ENCODE measurements at regions not wholly inside any gene's neighbourhood (a gene's known extent, or its start where the extent isn't known, plus 50 kb on each side); places are given as distances from the start of the nearest gene placed in this dataset.

- TF ChIP-seq POLR2A (IDR thresholded peaks at IDR 0.05) (no peak), CTCF (IDR thresholded peaks at IDR 0.05) (peak in 2 of 4 donors; percentile 13 to 21)
These were observed 1592.9 kb downstream of the MRPL39 start for GRCh38 chr21:24014381-24014780.
